AG04449 (cell line): ENCODE measurements at regions not wholly inside any gene's neighbourhood (a gene's known extent, or its start where the extent isn't known, plus 50 kb on each side); places are given as distances from the start of the nearest gene placed in this dataset.

Experiments used
- CTCF ChIA-PET: fragments of 350-600 bp; formaldehyde crosslinking; extraction: SDS; loops from one replicate; lab custom pipeline; 2021; ENCODE audit warnings: antibody characterized with exemption; lab: Yijun Ruan, JAX
- POLR2A ChIA-PET: fragments of 400-600, 350-600 bp; formaldehyde crosslinking; extraction: SDS; loops from one replicate; lab custom pipeline; 2020; ENCODE audit warnings: antibody characterized with exemption, inconsistent platforms; lab: Yijun Ruan, JAX
- DNase-seq: peaks from one replicate; pipeline ENCODE4 v3.0.0-alpha.2; 2010; ENCODE audit warnings: low read depth, low spot score
- H3K4me3 ChIP-seq: 2 replicates; pipeline ENCODE4 v1.5.1; 2011; ENCODE audit warnings: low read depth, mild to moderate bottlenecking, control low read depth, low read length
- TF ChIP-seq, protein P1 (sequence below): IDR thresholded peaks from one replicate; pipeline ENCODE4 v1.5.1; 2011; ENCODE audit warnings: mild to moderate bottlenecking, moderate library complexity, low read length, control low read depth, inconsistent platforms; ENCODE audit not compliant: insufficient read depth; ENCODE audit errors: missing control alignments

DNA sequence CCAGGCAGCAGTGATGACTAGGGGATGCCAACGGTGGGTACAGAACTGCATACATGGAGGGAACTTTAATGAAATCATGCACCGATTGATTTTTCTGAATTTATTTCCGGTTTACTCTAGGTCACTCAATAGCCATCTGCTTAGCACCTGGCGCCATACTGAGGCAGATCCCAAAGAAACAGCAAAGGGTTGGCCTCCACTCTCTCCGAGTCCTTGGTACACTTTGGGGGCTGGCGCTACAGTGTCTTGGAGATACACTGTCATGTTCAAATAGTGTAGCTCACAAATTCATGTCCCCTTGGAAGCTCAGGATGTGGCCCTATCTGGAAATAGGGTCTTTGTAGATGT lies 116.3 kb downstream of the BOD1 start:
- ChIA-PET POLR2A (no interaction called here), CTCF (interaction anchor here (0.6 to 2.1 kb wide), 4 partner anchors 13 to 206 kb away, joined by 3 to 5 read pairs (median 3); no protein-coding TSS in a partner anchor)
- TF ChIP-seq, protein P1, sequence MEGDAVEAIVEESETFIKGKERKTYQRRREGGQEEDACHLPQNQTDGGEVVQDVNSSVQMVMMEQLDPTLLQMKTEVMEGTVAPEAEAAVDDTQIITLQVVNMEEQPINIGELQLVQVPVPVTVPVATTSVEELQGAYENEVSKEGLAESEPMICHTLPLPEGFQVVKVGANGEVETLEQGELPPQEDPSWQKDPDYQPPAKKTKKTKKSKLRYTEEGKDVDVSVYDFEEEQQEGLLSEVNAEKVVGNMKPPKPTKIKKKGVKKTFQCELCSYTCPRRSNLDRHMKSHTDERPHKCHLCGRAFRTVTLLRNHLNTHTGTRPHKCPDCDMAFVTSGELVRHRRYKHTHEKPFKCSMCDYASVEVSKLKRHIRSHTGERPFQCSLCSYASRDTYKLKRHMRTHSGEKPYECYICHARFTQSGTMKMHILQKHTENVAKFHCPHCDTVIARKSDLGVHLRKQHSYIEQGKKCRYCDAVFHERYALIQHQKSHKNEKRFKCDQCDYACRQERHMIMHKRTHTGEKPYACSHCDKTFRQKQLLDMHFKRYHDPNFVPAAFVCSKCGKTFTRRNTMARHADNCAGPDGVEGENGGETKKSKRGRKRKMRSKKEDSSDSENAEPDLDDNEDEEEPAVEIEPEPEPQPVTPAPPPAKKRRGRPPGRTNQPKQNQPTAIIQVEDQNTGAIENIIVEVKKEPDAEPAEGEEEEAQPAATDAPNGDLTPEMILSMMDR: no peak
- H3K4me3 ChIP-seq: no peak overlapping the region
- DNase-seq: no peak

DNA sequence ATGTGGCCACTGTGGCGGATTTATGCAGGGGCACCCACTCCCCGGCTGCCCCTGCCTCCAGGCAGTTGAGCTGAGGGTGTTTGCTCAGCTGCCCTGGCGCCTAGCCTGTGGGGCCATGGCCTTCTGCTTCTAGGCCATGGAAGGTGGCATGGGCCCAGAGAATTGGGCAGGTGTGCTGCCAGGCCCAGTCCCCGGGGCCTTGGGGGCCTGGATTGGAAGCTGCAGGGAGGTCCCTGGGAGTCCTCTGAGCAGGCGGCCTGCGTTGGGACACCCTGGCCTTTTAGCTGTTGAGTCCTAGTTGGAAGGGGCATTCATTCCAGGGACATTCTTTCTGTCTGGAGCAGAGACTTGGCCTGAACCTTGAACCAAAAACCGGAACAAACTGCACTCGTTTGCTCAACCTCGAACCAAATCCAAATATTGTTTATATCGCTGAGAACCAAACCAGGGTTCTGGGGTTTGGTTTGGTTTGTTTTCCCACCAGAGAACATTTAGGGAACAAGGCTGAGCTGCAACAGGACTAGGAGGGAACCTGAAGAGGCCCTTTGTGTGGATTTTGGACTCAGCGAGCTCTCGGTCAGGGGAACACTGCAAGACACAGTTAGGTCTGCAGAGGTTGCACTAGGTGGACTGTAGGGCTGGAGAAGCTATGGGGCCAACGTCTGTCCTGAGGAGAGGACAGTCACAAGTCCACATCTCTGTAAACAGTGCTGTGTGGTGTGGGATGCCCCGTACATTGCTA lies 116.8 kb downstream of the BOD1 start:
- DNase-seq: no peak
- ChIA-PET POLR2A (no interaction called here), CTCF (interaction anchor here (0.6 to 2.1 kb wide), 5 partner anchors 13 to 205 kb away, joined by 3 to 5 read pairs (median 3); no protein-coding TSS in a partner anchor)
- H3K4me3 ChIP-seq: no peak overlapping the region
- TF ChIP-seq, protein P1: no peak

DNA sequence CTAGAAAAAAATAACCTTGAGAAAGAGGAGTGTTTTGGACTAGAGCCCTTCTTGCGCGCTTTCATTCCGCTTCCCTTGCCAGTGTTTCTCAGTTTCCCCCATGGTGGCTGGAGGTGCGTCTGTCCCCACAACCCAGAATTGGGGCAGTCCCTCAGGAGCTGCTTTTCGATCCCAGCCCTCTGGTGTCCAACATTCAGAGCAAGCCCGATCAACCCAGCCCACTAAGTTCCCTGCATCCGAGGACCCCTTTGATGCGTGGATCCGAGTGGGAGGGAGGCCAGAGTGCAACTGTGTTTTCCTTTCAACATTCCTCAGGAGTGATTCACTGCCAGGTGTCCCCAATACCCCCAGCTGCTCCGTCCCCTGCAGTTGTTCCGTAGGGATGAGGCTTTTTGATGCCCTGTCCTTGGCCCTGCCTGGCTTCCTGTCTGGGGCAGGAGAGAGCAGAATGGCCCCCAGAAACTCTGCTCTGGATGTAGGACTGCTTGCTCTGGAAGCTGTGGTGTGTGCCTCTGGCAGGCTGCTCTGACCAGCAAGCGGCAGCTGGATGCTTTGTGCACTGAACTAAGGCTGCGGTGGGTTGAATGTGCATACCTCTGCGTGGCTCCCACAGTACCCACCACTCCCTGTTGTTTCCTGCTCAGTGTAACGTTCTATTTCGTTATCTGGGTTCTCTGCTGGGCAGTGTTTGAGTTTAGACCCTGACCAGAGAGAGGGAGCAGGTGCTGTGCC lies 117.5 kb downstream of the BOD1 start:
- DNase-seq: no peak
- TF ChIP-seq, protein P1: no peak
- ChIA-PET CTCF (interaction anchor here (0.9 to 2.9 kb wide), 7 partner anchors 14 to 206 kb away, joined by 3 to 9 read pairs (median 4); no protein-coding TSS in a partner anchor), POLR2A (interaction anchor here (0.9 kb wide), 1 partner anchor 24 kb away, joined by 3 read pairs; no protein-coding TSS in a partner anchor)
- H3K4me3 ChIP-seq: no peak overlapping the region; the same call in 1 of the 2 replicates

DNA sequence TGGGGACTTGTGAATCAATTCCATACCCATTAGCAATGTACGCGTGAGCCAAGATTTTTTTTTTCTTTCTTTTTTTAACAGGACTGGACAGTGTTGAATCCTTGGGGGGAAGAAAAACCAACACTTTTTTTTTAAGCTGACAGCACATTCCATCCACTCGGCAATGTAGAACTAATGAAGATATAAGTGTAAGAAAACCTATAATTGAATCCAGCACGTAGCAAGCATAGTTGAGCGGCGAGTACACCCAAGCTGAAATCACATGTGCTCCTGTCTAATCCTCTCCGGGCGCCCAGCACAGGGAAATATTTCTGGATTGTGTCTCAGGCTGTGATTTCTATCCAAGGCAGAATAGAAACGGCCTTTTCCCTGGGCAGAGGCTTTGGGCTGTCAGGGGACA lies 118.2 kb downstream of the BOD1 start:
- POLR2A ChIA-PET: interaction anchor here (0.9 kb wide), 1 partner anchor 23 kb away, joined by 3 read pairs; no protein-coding TSS in a partner anchor
- H3K4me3 ChIP-seq: no peak overlapping the region; the same call in 1 of the 2 replicates
- CTCF ChIA-PET: interaction anchor here (0.9 to 2.9 kb wide), 5 partner anchors 13 to 206 kb away, joined by 4 to 9 read pairs (median 4); no protein-coding TSS in a partner anchor
- TF ChIP-seq, protein P1: no peak
- DNase-seq: peak; percentile 84

DNA sequence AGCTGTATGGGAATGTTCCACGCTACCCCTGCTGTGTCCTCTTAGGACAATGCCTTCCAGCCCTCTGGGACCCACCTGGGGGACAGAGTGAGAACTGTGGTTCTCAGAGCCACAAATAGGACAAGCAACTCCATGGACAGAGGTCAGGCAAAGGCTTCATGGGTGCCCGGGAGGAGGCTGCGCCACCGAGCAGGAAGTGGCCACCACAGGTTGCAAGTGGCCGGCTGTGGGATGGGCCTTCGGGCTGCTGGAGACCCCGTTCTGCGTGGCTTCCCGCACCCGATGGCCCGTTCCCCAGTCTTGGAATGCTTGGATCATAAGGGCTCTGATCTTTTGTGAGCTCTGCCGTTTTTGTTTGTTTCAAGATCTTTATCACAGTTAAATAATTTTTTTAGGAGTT lies 118.8 kb downstream of the BOD1 start:
- no peak overlapping the region for H3K4me3 ChIP-seq
- ChIA-PET CTCF (interaction anchor here (1.4 to 2.9 kb wide), 2 partner anchors 13 to 205 kb away, joined by 4 to 9 read pairs; no protein-coding TSS in a partner anchor), POLR2A (interaction anchor here (0.9 kb wide), 1 partner anchor 23 kb away, joined by 3 read pairs; no protein-coding TSS in a partner anchor)
- TF ChIP-seq, protein P1: no peak
- no peak for DNase-seq
